OCI-LY1 (cell line): ENCODE measurements at regions not wholly inside any gene's neighbourhood (a gene's known extent, or its start where the extent isn't known, plus 50 kb on each side); places are given as distances from the start of the nearest gene placed in this dataset.

ENCODE experiments used
- H2AFZ ChIP-seq: fragments of 200-600 bp; sonication (generic), shearing (Covaris generic); 2 replicates; pipeline ENCODE4 v1.6.0; 2014; ENCODE audit warnings: antibody characterized with exemption, mild to moderate bottlenecking, low read length
- H3F3A ChIP-seq: fragments of 200-600 bp; sonication (generic), shearing (Covaris generic); 2 replicates; pipeline ENCODE4 v1.6.0; 2014; ENCODE audit warnings: mild to moderate bottlenecking, antibody characterized with exemption, low read length, moderate library complexity; ENCODE audit not compliant: insufficient read depth
- H3K27ac ChIP-seq: fragments of 200-600 bp; sonication (generic); 2 replicates; pipeline ENCODE4 v1.5.1; 2014; ENCODE audit warnings: low read length, mixed run types, mild to moderate bottlenecking, low read depth; ENCODE audit not compliant: poor library complexity, severe bottlenecking
- H3K27me3 ChIP-seq: fragments of 200-600 bp; sonication (generic); 2 replicates; pipeline ENCODE4 v1.6.0; 2014; ENCODE audit warnings: antibody characterized with exemption, mild to moderate bottlenecking, low read length, moderate library complexity; ENCODE audit not compliant: insufficient read depth
- H3K36me3 ChIP-seq: fragments of 200-600 bp; sonication (generic); 2 replicates; pipeline ENCODE4 v1.6.1; 2014; ENCODE audit warnings: mild to moderate bottlenecking, antibody characterized with exemption, low read length, moderate library complexity, mixed read lengths; ENCODE audit not compliant: insufficient read depth
- H3K4me1 ChIP-seq: fragments of 200-600 bp; sonication (generic); 2 replicates; pipeline ENCODE4 v1.5.1; 2014; ENCODE audit warnings: mild to moderate bottlenecking, low read length, moderate library complexity; ENCODE audit not compliant: insufficient read depth, severe bottlenecking
- H3K4me2 ChIP-seq: fragments of 200-600 bp; sonication (generic), shearing (Covaris generic); 2 replicates; pipeline ENCODE4 v1.6.1; 2014; ENCODE audit warnings: low read length
- H3K4me3 ChIP-seq: fragments of 200-600 bp; sonication (generic); 2 replicates; pipeline ENCODE4 v1.5.1; 2014; ENCODE audit warnings: low read length, low read depth, mild to moderate bottlenecking, mixed read lengths; ENCODE audit not compliant: poor library complexity, severe bottlenecking
- H3K79me2 ChIP-seq: fragments of 200-600 bp; shearing (Covaris generic); 2 replicates; pipeline ENCODE4 v1.6.1; 2016; ENCODE audit warnings: mixed run types, low read length, mixed read lengths; ENCODE audit not compliant: insufficient read depth
- H3K9ac ChIP-seq: fragments of 200-600 bp; sonication (generic), shearing (Covaris generic); 2 replicates; pipeline ENCODE4 v1.6.1; 2014; ENCODE audit warnings: mild to moderate bottlenecking, low read length, mixed read lengths
- H3K9me2 ChIP-seq: fragments of 200-600 bp; sonication (generic), shearing (Covaris generic); 2 replicates; pipeline ENCODE4 v1.6.1; 2014; ENCODE audit warnings: low read depth, mild to moderate bottlenecking, low read length, mixed read lengths
- H3K9me3 ChIP-seq: fragments of 200-600 bp; shearing (Covaris generic); 2 replicates; pipeline ENCODE4 v1.6.1; 2014; ENCODE audit warnings: low read length, mixed read lengths
- H4K20me1 ChIP-seq: fragments of 200-600 bp; sonication (generic), shearing (Covaris generic); 2 replicates; pipeline ENCODE4 v1.6.0; 2016; ENCODE audit warnings: mild to moderate bottlenecking, low read length; ENCODE audit not compliant: insufficient read depth
- EZH2 ChIP-seq: fragments of 200-600 bp; sonication (generic), shearing (Covaris generic); IDR thresholded peaks from 2 replicates; pipeline ENCODE4 v1.8.0; 2017; ENCODE audit warnings: borderline replicate concordance, mixed run types, mild to moderate bottlenecking, antibody characterized with exemption, low read length, moderate library complexity, mixed read lengths
- TF ChIP-seq, protein P1 (sequence below): fragments of 200-600 bp; sonication (generic), shearing (Covaris generic); IDR thresholded peaks from 2 replicates; pipeline ENCODE4 v1.5.1; 2017; ENCODE audit warnings: mild to moderate bottlenecking, antibody characterized with exemption, low read length, moderate library complexity, mixed read lengths

DNA sequence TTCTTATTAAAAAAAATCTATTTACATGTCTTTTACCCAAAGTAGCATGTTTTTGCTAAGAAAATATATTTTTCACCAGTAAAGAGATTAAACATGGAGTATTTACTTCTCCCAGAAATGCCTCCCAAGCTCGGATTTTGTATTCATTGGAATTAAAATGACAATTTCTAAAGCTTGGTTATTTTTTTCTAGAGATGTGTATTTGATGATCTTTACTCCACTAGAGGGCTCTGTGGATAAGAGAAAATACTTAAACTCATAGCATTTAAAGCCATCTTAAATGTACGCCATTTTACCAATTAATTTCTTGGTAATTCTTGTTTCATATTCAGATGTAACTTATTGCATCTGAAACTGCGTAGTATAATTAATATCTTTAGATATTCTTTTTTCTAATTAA is 461.4 kb downstream of the GALR1 start:
- no peaks in the 10 kb centered on the region for H3K9me2 ChIP-seq
- H3K27ac ChIP-seq = no peak overlapping the region
- H2AFZ ChIP-seq = no peak overlapping the region
- H3K4me3 ChIP-seq = no peak overlapping the region
- H3F3A ChIP-seq = no peaks in the 10 kb centered on the region
- H3K27me3 ChIP-seq = no peaks in the 10 kb centered on the region
- H3K4me1 ChIP-seq = no peaks in the 10 kb centered on the region
- H3K9ac ChIP-seq = no peak overlapping the region
- H4K20me1 ChIP-seq = no peaks in the 10 kb centered on the region
- no peaks in the 10 kb centered on the region for H3K36me3 ChIP-seq
- H3K9me3 ChIP-seq = no peaks in the 10 kb centered on the region
- no peak overlapping the region for H3K4me2 ChIP-seq
- H3K79me2 ChIP-seq = no peaks in the 10 kb centered on the region
- TF ChIP-seq EZH2 = no peak
- TF ChIP-seq, protein P1, sequence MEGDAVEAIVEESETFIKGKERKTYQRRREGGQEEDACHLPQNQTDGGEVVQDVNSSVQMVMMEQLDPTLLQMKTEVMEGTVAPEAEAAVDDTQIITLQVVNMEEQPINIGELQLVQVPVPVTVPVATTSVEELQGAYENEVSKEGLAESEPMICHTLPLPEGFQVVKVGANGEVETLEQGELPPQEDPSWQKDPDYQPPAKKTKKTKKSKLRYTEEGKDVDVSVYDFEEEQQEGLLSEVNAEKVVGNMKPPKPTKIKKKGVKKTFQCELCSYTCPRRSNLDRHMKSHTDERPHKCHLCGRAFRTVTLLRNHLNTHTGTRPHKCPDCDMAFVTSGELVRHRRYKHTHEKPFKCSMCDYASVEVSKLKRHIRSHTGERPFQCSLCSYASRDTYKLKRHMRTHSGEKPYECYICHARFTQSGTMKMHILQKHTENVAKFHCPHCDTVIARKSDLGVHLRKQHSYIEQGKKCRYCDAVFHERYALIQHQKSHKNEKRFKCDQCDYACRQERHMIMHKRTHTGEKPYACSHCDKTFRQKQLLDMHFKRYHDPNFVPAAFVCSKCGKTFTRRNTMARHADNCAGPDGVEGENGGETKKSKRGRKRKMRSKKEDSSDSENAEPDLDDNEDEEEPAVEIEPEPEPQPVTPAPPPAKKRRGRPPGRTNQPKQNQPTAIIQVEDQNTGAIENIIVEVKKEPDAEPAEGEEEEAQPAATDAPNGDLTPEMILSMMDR = peak; percentile 45

DNA sequence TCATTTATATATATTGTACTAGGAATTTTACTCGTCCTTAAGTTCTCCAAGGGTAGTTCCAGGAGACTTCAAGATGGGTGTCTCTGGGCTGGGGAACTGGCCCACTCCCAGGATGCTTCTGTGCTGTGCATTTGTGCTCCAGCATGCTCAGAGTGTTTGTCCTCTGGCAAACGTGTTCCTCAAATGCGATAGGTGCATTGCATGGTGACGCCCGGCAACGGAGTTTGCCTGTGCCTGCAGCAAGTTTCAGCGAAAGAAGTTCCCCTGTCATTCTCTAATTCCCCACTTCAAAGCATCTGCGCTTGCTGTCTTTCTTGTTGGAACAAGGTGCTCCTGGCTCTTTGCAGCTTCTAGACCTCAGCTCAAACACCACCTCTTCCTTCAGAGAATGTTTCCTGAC is 465.1 kb downstream of the GALR1 start:
- Histone ChIP-seq H3F3A (no peaks in the 10 kb centered on the region), H3K4me1 (no peaks in the 10 kb centered on the region), H3K79me2 (no peaks in the 10 kb centered on the region), H3K9me2 (no peaks in the 10 kb centered on the region), H3K9me3 (no peaks in the 10 kb centered on the region), H3K27me3 (no peaks in the 10 kb centered on the region), H3K4me3 (no peak overlapping the region), H3K27ac (no peak overlapping the region), H3K36me3 (no peaks in the 10 kb centered on the region), H2AFZ (no peak overlapping the region), H3K4me2 (no peak overlapping the region), H3K9ac (no peak overlapping the region), H4K20me1 (no peaks in the 10 kb centered on the region)
- TF ChIP-seq, protein P1 = no peak
- no peak for TF ChIP-seq EZH2

DNA sequence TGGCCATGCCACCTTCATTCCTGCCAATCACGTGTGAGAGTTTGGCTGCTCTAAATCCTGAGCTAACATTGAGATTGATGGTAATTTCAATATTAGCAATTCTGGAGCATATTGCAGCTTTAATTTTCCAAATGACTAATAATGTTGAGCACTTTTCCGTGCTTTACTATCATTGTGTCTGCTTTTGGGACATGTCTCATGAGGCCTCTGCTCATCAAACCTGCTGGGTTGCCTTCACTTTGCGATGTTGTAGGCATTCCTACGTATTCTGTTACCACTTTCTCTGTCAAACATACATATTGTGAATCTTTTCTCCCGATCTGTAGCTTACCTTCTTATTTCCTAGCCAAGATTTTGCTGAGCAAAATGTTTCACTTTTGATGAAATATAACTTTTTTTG is 466.6 kb downstream of the GALR1 start:
- no peak overlapping the region for H3K4me2 ChIP-seq
- H4K20me1 ChIP-seq = no peaks in the 10 kb centered on the region
- no peak overlapping the region for H3K9ac ChIP-seq
- H3K36me3 ChIP-seq = no peaks in the 10 kb centered on the region
- no peak overlapping the region for H3K4me3 ChIP-seq
- H2AFZ ChIP-seq = no peak overlapping the region
- H3K9me2 ChIP-seq = no peaks in the 10 kb centered on the region
- H3K79me2 ChIP-seq = no peaks in the 10 kb centered on the region
- H3K4me1 ChIP-seq = no peaks in the 10 kb centered on the region
- TF ChIP-seq EZH2 = no peak
- TF ChIP-seq, protein P1 = no peak
- H3K9me3 ChIP-seq = no peaks in the 10 kb centered on the region
- no peak overlapping the region for H3K27ac ChIP-seq
- H3F3A ChIP-seq = no peaks in the 10 kb centered on the region
- H3K27me3 ChIP-seq = no peaks in the 10 kb centered on the region
